HG03060 (cell line): ENCODE measurements at regions not wholly inside any gene's neighbourhood (a gene's known extent, or its start where the extent isn't known, plus 50 kb on each side); places are given as distances from the start of the nearest gene placed in this dataset.

Experiments
- ATAC-seq: cut with Tn5 transposase; IDR thresholded peaks from one replicate; pipeline ENCODE4 v1.9.1; 2021; ENCODE audit warnings: low read depth, moderate number of reproducible peaks; ENCODE audit not compliant: unreplicated experiment

- ATAC-seq = no peak
Observed at GRCh38 chr15:91783008-91783407, 70.5 kb upstream of the SLCO3A1 start.

- no peak for ATAC-seq
Observed at GRCh38 chr15:91783451-91783850, 70.1 kb upstream of the SLCO3A1 start.

- no peak for ATAC-seq
Observed at GRCh38 chr15:91784973-91785709, 68.4 kb upstream of the SLCO3A1 start.

GRCh38 chr15:91787198-91787597 is 66.3 kb upstream of the SLCO3A1 start:
- ATAC-seq = no peak

- ATAC-seq = no peak
Observed at GRCh38 chr15:91789136-91789535, 64.4 kb upstream of the SLCO3A1 start.

GRCh38 chr15:91790836-91791235 is 62.7 kb upstream of the SLCO3A1 start:
- no peak for ATAC-seq

GRCh38 chr15:91793771-91794170 is 59.7 kb upstream of the SLCO3A1 start:
- ATAC-seq = no peak

- ATAC-seq = no peak
Observed at GRCh38 chr15:91795235-91795634, 58.3 kb upstream of the SLCO3A1 start.

GRCh38 chr15:91801836-91802534 is 51.5 kb upstream of the SLCO3A1 start:
- ATAC-seq = no peak

- no peak for ATAC-seq
Observed at GRCh38 chr15:91803260-91803659, 50.2 kb upstream of the SLCO3A1 start.
